ENCODE measurements at regions not wholly inside any gene's neighbourhood (a gene's known extent, or its start where the extent isn't known, plus 50 kb on each side); places are given as distances from the start of the nearest gene placed in this dataset.

- Histone ChIP-seq H3K4me3 (ENCODE audit: low read depth in 1 of 2, low read length in 2 of 2) (no peak overlapping the region), H3K9ac (ENCODE audit: low read depth, low read length) (no peak overlapping the region), H4K20me1 (ENCODE audit: insufficient read depth, low read length) (no peaks in the 10 kb centered on the region), H2AFZ (ENCODE audit: low read depth, low read length) (no peak overlapping the region), H3K79me2 (ENCODE audit: insufficient read depth, low read length) (no peaks in the 10 kb centered on the region), H3K27ac (ENCODE audit: low read length) (no peak overlapping the region), H3K36me3 (ENCODE audit: insufficient read depth, low read length) (no peaks in the 10 kb centered on the region), H3K4me2 (ENCODE audit: insufficient read depth, low read length) (no peak overlapping the region), H3K27me3 (ENCODE audit: insufficient read depth, low read length, poor library complexity) (no peaks in the 10 kb centered on the region), H3K4me1 (ENCODE audit: insufficient read depth, low read length) (no peaks in the 10 kb centered on the region), H3K9me3 (ENCODE audit: insufficient read depth, low read length, severe bottlenecking) (no peaks in the 10 kb centered on the region)
- ATAC-seq (ENCODE audit: insufficient read depth, low read depth): no peak
- no peak for TF ChIP-seq CTCF (IDR thresholded peaks at IDR 0.05; ENCODE audit: borderline replicate concordance, extremely low read depth, low read length, poor library complexity, severe bottlenecking)
- no peak for TF ChIP-seq EZH2 (IDR thresholded peaks at IDR 0.05; ENCODE audit: borderline replicate concordance, low read depth, low read length, severe bottlenecking)
- no peak for DNase-seq
Observed at GRCh38 chr3:94252316-94252715, 189.5 kb downstream of the NSUN3 start.

GRCh38 chr3:94256888-94257813 lies 194.3 kb downstream of the NSUN3 start:
- H3K4me1 ChIP-seq (ENCODE audit: insufficient read depth, low read length): no peaks in the 10 kb centered on the region
- H3K4me3 ChIP-seq (ENCODE audit: low read depth in 1 of 2, low read length in 2 of 2): no peak overlapping the region
- H3K79me2 ChIP-seq (ENCODE audit: insufficient read depth, low read length): no peaks in the 10 kb centered on the region
- no peaks in the 10 kb centered on the region for H3K36me3 ChIP-seq (ENCODE audit: insufficient read depth, low read length)
- H3K9ac ChIP-seq (ENCODE audit: low read depth, low read length): no peak overlapping the region
- TF ChIP-seq EZH2 (IDR thresholded peaks at IDR 0.05; ENCODE audit: borderline replicate concordance, low read depth, low read length, severe bottlenecking) (no peak), CTCF (IDR thresholded peaks at IDR 0.05; ENCODE audit: borderline replicate concordance, extremely low read depth, low read length, poor library complexity, severe bottlenecking) (no peak)
- ATAC-seq (ENCODE audit: insufficient read depth, low read depth) (no peak), DNase-seq (no peak)
- no peak overlapping the region for H3K4me2 ChIP-seq (ENCODE audit: insufficient read depth, low read length)
- H2AFZ ChIP-seq (ENCODE audit: low read depth, low read length): no peak overlapping the region
- no peaks in the 10 kb centered on the region for H3K27me3 ChIP-seq (ENCODE audit: insufficient read depth, low read length, poor library complexity)
- no peaks in the 10 kb centered on the region for H4K20me1 ChIP-seq (ENCODE audit: insufficient read depth, low read length)
- H3K27ac ChIP-seq (ENCODE audit: low read length): no peak overlapping the region
- H3K9me3 ChIP-seq (ENCODE audit: insufficient read depth, low read length, severe bottlenecking): no peaks in the 10 kb centered on the region

GRCh38 chr3:94258851-94259250 lies 196.0 kb downstream of the NSUN3 start:
- Histone ChIP-seq H2AFZ (ENCODE audit: low read depth, low read length) (no peak overlapping the region), H3K4me3 (ENCODE audit: low read depth in 1 of 2, low read length in 2 of 2) (no peak overlapping the region), H3K27ac (ENCODE audit: low read length) (no peak overlapping the region), H3K9ac (ENCODE audit: low read depth, low read length) (no peak overlapping the region), H3K4me2 (ENCODE audit: insufficient read depth, low read length) (no peak overlapping the region), H3K4me1 (ENCODE audit: insufficient read depth, low read length) (no peaks in the 10 kb centered on the region), H3K27me3 (ENCODE audit: insufficient read depth, low read length, poor library complexity) (no peaks in the 10 kb centered on the region), H3K9me3 (ENCODE audit: insufficient read depth, low read length, severe bottlenecking) (no peaks in the 10 kb centered on the region), H3K79me2 (ENCODE audit: insufficient read depth, low read length) (no peaks in the 10 kb centered on the region), H4K20me1 (ENCODE audit: insufficient read depth, low read length) (no peaks in the 10 kb centered on the region), H3K36me3 (ENCODE audit: insufficient read depth, low read length) (no peaks in the 10 kb centered on the region)
- no peak for ATAC-seq (ENCODE audit: insufficient read depth, low read depth)
- TF ChIP-seq EZH2 (IDR thresholded peaks at IDR 0.05; ENCODE audit: borderline replicate concordance, low read depth, low read length, severe bottlenecking) (no peak), CTCF (IDR thresholded peaks at IDR 0.05; ENCODE audit: borderline replicate concordance, extremely low read depth, low read length, poor library complexity, severe bottlenecking) (no peak)
- DNase-seq: no peak

Data from DND-41 (cell line).